Mesothelial cell of epicardium (in vitro differentiated cells): ENCODE measurements at regions not wholly inside any gene's neighbourhood (a gene's known extent, or its start where the extent isn't known, plus 50 kb on each side); places are given as distances from the start of the nearest gene placed in this dataset.
"Not testable (repeated sequence)": the region's sequence is repeated elsewhere in the genome, so short reads cannot be mapped to it uniquely, and the experiment has no call there.

ENCODE experiments used
- DNase-seq, 2 experiments: peaks; one replicate each; pipeline ENCODE4 v3.0.0; 2021; ENCODE audit warnings: low spot score in 2 of 2; ENCODE audit not compliant: unreplicated experiment in 2 of 2
- H3K27ac Mint-ChIP-seq: 2 replicates; pipeline ENCODE4 v1.8.0; 2021; ENCODE audit warnings: mixed read lengths
- H3K27me3 Mint-ChIP-seq: 2 replicates; pipeline ENCODE4 v1.8.0; 2021; ENCODE audit warnings: low read depth, mixed read lengths
- H3K36me3 Mint-ChIP-seq: 2 replicates; pipeline ENCODE4 v1.8.0; 2021; ENCODE audit warnings: mixed read lengths
- H3K4me1 Mint-ChIP-seq: 2 replicates; pipeline ENCODE4 v1.8.0; 2021; ENCODE audit warnings: mixed read lengths
- H3K4me3 Mint-ChIP-seq: 2 replicates; pipeline ENCODE4 v1.8.0; 2021; ENCODE audit warnings: mild to moderate bottlenecking, moderate library complexity, mixed read lengths
- H3K9me3 Mint-ChIP-seq: 2 replicates; pipeline ENCODE4 v1.8.0; 2021; ENCODE audit warnings: mixed read lengths
- CTCF ChIP-seq: fragments of 200-600 bp; sonication (generic); IDR thresholded peaks from one replicate; pipeline ENCODE4 v1.5.0; 2021; ENCODE audit warnings: antibody characterized with exemption; ENCODE audit not compliant: unreplicated experiment

GRCh38 chrX:150270622-150271021 is 92.5 kb upstream of the MAMLD1 start:
- Mint-ChIP-seq H3K27me3 (peaks cover 4% of the 10 kb centered on the region), H3K4me3 (no peak overlapping the region), H3K4me1 (no peaks in the 10 kb centered on the region), H3K36me3 (no peaks in the 10 kb centered on the region), H3K9me3 (peaks cover 21% of the 10 kb centered on the region), H3K27ac (no peak overlapping the region)
- DNase-seq: no peak
- TF ChIP-seq CTCF: no peak

GRCh38 chrX:150273575-150274294 is 89.4 kb upstream of the MAMLD1 start:
- peaks cover 17% of the 10 kb centered on the region for H3K9me3 Mint-ChIP-seq
- DNase-seq, H3K4me1 Mint-ChIP-seq, H3K4me3 Mint-ChIP-seq, H3K27me3 Mint-ChIP-seq, H3K27ac Mint-ChIP-seq, H3K36me3 Mint-ChIP-seq: not testable (repeated sequence)

- Mint-ChIP-seq H3K4me3 (no peak overlapping the region), H3K27me3 (no peaks in the 10 kb centered on the region), H3K4me1 (no peaks in the 10 kb centered on the region), H3K36me3 (no peaks in the 10 kb centered on the region), H3K9me3 (peaks cover 26% of the 10 kb centered on the region), H3K27ac (no peak overlapping the region)
- TF ChIP-seq CTCF: no peak
- no peak for DNase-seq
Observed at GRCh38 chrX:150282953-150283352, 80.2 kb upstream of the MAMLD1 start.

GRCh38 chrX:150291014-150291413 is 72.1 kb upstream of the MAMLD1 start:
- H3K36me3 Mint-ChIP-seq: no peaks in the 10 kb centered on the region
- H3K4me1 Mint-ChIP-seq: no peaks in the 10 kb centered on the region
- no peak for TF ChIP-seq CTCF
- H3K9me3 Mint-ChIP-seq: peaks cover 49% of the 10 kb centered on the region
- H3K27ac Mint-ChIP-seq: no peak overlapping the region
- DNase-seq: no peak
- H3K4me3 Mint-ChIP-seq: no peak overlapping the region
- no peaks in the 10 kb centered on the region for H3K27me3 Mint-ChIP-seq

- Mint-ChIP-seq H3K9me3 (peaks cover 43% of the 10 kb centered on the region), H3K4me3 (no peak overlapping the region), H3K27ac (no peak overlapping the region), H3K27me3 (no peaks in the 10 kb centered on the region), H3K4me1 (no peaks in the 10 kb centered on the region), H3K36me3 (no peaks in the 10 kb centered on the region)
- no peak for DNase-seq
- no peak for TF ChIP-seq CTCF
Observed at GRCh38 chrX:150293311-150294013, 69.7 kb upstream of the MAMLD1 start.

GRCh38 chrX:150298841-150299551 is 64.1 kb upstream of the MAMLD1 start:
- H3K4me1 Mint-ChIP-seq: no peaks in the 10 kb centered on the region
- H3K27ac Mint-ChIP-seq: no peak overlapping the region
- no peak overlapping the region for H3K4me3 Mint-ChIP-seq
- no peaks in the 10 kb centered on the region for H3K36me3 Mint-ChIP-seq
- TF ChIP-seq CTCF: no peak
- H3K9me3 Mint-ChIP-seq: peaks cover 15% of the 10 kb centered on the region
- peaks cover 2% of the 10 kb centered on the region for H3K27me3 Mint-ChIP-seq
- no peak for DNase-seq
